Left colon (tissue), 2 donors: ENCODE measurements at regions not wholly inside any gene's neighbourhood (a gene's known extent, or its start where the extent isn't known, plus 50 kb on each side); places are given as distances from the start of the nearest gene placed in this dataset.
"Not testable (repeated sequence)": the region's sequence is repeated elsewhere in the genome, so short reads cannot be mapped to it uniquely, and the experiment has no call there.

Experiments used
- ATAC-seq: fragments of 200-7000 bp; cut with Tn5 transposase; one replicate; pipeline ENCODE4 v1.9.1; 2020; ENCODE audit warnings: mild to moderate bottlenecking, moderate library complexity
- DNase-seq, 2 donors: peaks; one replicate each; pipeline ENCODE4 v3.0.0-alpha.2; 2020
- intact Hi-C, 2 donors: fragments of 100-400 bp; cut with DNase I in 1 of 2; cut with micrococcal nuclease in 1 of 2; formaldehyde crosslinking; loops; one replicate each; pipeline versions ENCODE4 v1.11.2 to v1.14.0; 2022; cut with DNase I, micrococcal nuclease
- donor health status: DM: no; HTN: no; CAD: no.
- donor health status: DM: yes; HTN: yes; CAD: no.

DNA sequence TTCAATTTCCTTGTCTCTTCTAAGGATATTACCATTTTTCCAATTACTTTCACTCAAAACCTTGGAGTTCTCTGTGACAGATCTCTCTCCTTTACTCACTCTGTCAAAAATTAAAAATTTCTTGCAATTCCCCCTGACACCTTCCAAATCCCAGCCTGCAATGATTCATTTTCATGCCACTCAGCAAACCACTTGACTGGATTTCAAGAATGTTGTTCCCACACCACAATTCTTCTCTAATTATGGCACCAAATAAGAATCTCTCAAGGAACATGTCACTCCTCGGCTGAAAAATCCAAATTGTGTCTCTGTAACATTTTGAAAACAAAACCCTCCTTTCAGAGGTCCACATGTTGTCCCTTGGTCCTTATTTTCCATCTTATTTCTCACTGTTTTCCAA lies 438.9 kb upstream of the ZP4 start:
- ATAC-seq (no peak), DNase-seq (no peak)
- intact Hi-C loops: no loop called here

DNA sequence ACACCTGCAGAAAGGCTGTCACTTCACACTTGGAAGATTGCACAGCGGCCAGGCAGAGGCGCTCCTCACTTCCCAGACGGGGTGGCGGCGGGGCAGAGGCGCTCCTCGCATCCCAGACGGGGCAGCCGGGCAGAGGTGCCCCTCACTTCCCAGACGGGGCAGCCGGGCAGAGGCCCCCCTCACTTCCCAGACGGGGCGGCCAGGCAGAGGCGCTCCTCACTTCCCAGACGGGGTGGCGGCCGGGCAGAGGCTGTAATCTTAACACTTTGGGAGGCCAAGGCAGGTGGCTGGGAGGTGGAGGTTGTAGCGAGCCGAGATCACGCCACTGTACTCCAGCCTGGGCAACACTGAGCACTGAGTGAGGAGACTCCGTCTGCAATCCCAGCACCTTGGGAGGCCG lies 436.3 kb upstream of the ZP4 start:
- ATAC-seq, intact Hi-C loops, DNase-seq: not testable (repeated sequence)

DNA sequence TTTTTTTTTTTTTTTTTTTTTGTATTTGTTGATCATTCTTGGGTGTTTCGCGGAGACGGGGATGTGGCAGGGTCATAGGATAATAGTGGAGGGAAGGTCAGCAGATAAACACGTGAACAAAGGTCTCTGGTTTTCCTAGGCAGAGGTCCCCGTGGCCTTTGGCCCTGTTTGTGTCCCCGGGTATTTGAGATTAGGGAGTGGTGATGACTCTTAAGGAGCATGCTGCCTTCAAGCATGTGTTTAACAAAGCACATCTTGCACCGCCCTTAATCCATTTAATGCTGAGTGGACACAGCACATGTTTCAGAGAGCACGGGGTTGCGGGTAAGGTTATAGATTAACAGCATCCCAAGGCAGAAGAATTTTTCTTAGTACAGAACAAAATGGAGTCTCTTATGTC lies 435.8 kb upstream of the ZP4 start:
- DNase-seq, ATAC-seq, intact Hi-C loops: not testable (repeated sequence)

DNA sequence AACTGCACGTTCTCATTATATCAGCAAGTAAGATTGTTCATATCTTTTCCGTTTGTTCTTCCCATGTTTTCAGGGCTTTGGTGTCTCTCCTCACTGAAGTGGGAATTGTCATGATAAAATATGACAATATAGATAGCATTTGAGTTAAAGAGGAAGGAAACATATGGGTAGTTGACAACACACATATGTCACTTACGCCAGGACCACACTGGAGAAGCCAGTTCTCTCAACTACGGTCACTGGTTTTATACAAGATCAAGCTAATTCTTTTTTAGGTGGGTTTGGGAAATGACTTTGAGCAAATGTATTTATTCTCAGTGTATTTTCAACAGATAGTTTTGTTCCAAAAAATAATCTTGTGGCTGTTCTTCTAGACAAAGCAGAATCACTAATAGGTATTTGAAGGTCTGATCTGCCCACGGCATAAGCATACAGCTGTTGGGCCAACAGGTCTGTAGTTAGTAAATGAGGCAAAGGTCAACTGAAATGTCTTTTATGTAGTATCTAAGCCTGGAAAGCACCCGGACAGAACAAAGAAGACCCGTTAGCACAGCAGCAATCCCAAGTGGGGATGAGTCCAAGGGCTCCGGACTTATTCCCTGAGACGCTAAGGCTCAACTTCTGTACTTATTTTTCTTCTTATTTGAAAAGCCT lies 433.6 kb upstream of the ZP4 start:
- intact Hi-C loops: no loop called here
- no peak for DNase-seq
- no peak for ATAC-seq

DNA sequence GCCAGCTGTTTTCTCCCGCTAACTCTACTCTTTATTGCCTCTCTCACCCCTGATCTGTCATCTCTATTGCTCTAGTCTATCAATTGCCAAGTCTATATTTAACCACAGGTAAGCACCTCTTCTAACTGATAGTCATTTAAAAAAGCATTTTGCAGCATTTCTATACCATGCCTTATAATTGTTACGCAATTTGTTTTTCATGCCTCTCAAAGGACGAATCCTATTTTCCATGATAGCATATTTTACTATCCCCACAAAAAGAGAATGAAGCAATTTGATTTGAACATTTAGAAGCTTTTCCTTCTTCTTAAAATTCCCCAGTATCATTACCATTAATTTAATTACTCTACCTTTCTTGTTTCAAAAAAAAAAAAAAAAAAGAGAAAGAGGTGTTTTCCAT lies 432.8 kb upstream of the ZP4 start:
- intact Hi-C loops: no loop called here
- ATAC-seq: no peak
- DNase-seq: no peak

DNA sequence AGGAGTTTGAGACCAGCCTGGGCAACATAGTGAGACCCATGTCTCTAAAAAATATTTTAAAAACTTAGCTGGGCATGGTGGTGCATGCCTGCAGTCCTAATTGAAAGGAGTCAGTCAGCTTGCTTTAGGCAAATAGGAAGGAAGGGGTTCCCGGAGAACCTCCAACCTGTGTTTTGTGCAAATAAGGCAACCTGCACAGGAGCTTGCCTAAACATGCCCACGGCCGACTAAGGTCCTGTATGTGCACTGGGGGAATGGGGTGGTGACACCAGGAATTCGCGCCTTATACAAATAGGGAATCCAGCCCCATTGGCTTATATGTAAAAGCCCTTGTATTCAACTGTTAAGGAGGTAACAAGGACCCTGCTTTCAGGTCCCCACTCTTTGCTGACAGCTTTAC lies 429.2 kb upstream of the ZP4 start:
- DNase-seq (no peak), ATAC-seq (no peak)
- intact Hi-C loops: no loop called here

DNA sequence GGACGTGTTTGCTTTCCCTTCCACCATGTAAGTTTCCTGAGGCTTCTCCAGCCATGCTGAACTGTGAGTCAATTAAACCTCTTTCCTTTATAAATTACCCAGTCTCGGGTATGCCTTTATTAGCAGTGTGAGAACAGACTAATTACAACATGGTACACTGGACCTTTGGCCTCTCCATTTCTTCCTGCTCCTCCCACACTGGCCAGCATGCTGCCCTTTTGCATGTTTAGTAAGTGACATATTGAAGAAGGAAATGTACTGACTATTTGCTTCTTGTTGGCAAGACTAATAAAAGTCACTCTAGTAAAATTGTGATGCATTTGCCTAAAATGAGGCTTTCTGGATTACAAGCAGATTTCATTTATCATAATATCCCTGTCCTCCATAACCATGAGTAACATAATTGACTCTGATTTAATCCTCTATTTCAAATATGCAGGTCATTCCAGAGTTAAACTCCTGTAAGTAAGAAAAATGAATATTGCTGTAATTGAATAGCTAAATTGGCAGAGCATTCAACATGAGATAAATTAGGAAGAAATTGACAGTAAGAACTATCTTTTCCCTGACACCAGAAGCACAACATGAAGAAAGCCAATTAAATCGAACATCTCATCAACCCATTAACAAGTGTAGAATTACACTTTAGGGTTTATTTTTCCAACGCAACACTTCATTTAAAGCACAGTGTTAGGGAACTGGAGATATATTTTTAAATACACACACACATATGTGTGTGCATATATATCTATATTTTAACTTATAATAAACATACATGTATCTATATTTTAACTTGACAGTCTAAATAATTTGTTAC lies 427.8 kb upstream of the ZP4 start:
- no peak for ATAC-seq
- DNase-seq: no peak

DNA sequence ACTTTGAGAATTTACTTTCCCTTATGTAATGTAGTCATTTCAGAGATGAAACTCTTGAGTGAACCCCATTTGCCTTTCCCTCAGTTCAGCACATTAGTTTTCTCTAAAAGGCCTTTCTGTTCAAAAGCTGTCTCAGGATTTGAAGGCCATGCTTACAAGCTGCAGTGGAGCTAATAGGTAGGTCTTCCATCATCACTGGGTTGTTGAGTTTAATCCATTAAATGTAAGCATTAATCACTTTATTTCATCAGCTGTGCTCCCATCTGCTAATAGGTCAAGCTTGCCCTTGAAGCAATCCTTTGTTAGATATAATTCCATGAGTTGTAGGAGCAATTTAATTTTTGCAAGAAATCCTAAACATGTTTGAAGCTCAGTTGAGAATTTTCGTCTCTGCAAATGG lies 422.2 kb upstream of the ZP4 start:
- no peak for ATAC-seq
- DNase-seq: no peak
- intact Hi-C loops: no loop called here

More for the DNA sequence above, 427.8 kb upstream of the ZP4 start:
- intact Hi-C loops: no loop called here

DNA sequence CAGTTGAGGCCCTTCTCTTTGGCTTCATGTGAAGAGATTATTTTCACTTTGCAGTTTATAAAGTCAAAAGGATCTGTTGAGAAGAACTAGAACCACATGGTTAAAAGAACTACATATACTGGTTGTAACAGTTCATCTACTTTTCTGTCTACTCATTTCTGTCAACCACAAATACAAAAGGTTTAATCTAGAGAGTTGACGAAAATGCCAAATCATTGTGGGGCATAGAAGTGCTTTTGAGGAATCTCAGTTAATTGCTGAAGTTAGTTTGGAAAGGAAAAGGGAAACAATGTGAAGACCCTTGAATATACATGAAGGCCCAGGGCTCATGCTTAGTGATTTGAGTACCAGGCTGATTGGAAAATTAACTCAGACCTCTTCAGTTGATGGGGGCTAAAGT lies 415.7 kb upstream of the ZP4 start:
- intact Hi-C loops: no loop called here
- ATAC-seq: no peak
- no peak for DNase-seq

DNA sequence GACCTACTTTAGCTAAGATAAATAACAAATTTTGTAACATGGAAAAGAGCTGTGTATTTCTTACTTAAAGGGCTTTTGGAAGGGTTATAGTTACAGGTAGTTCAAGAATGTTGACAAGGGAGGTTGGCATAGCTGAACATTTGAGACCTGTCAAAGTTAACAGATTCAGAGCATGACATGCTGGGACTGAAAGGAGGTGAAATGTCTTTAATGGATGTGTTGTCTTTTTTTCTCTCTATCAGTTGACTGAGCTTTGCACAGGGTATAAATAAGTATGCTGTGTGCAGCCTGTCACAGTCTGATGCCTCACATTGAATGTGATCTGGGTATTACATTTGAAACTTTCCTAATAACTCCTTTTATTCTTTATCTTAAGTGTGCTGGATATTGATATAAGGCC lies 411.9 kb upstream of the ZP4 start:
- DNase-seq (no peak), ATAC-seq (no peak)
- intact Hi-C loops: no loop called here

DNA sequence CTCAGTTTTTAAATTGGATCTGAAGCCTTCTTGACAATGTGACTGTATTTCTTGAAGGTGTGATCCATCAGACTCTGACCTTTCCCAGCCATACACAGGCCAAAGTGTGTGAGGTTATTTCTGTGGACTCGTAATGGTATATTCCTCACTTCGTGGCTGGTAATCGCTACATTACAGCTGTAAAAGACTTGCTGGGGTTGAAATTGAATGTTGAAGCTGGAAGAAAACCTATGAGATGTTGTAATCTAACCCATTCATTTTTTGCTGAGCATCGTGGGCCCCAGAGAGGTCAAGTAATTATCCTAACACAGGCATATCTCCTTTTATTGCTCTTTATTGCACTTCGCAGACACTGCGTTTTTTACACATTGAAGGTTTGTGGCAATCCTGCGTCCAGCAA lies 405.6 kb upstream of the ZP4 start:
- intact Hi-C loops: no loop called here
- ATAC-seq (no peak), DNase-seq (no peak)

DNA sequence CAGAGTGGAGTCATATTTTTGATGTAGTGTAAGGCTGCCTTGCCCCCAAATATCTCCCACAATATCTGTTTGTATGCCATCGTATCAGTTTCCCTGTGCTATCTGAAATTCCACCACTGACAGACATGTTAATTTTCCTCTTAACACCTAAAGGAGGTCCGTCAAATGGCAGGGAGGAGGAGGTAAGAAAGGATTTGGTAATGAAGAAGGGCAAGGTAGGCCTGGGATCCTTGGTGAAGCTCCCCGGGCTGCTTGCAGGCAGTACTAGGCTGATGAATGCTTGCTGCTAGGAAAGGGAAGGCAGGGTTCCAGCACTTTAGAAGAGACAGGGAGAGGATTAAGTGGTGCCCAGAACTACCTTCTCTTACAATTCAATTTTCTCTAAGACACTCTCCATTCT lies 402.4 kb upstream of the ZP4 start:
- intact Hi-C loops: no loop called here
- no peak for ATAC-seq
- no peak for DNase-seq

DNA sequence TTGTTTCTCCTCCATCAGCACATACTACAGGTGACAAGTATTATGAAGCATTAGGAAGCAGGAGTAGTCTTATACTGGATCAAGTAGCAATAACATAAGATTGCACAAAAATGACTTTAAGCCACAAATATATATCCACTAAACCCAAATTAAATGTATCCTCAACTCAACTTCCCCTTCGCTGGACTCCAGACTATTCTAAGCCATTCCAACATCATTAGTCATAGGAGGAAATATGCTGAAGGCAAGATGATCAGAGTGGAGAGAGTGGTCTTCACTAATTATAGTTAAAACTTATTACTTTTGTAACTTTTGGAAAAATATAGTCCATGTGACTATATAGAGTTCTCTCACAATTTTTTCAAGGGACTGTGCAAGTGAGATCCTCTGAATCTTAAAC lies 390.7 kb upstream of the ZP4 start:
- no peak for ATAC-seq
- intact Hi-C loops: no loop called here
- no peak for DNase-seq

DNA sequence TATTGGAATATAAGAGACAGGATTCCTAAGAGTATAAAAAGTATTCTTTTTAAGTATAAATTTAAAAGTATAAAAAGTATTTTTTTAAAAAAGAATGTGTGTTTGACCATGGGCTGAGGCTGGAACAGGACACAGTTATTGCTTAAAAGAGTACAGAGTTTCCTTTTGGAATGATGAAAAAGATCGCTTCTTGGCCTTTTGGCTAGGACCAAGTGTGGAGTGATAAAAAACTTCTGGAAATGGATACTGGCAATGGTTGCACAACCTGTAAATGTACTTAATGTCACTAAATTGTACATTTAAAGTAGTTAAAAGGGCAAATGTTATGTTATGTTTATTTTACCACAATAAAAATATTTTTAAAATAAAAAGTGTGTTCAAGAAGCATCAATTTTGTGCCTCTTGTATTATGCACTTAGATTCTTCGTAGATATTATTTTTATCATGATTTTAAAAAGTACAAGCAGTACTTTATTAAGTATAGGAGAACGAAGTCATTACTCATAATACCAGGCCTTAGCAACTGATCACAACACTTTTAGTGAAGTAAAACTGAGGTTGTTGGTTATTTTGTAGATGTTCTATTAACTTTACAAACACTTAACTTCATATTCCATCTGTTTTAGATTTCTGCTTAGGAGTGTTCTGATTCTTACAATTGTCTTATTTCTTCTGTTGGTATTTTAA lies 389.1 kb upstream of the ZP4 start:
- DNase-seq (no peak), ATAC-seq (no peak)
- intact Hi-C loops: no loop called here

DNA sequence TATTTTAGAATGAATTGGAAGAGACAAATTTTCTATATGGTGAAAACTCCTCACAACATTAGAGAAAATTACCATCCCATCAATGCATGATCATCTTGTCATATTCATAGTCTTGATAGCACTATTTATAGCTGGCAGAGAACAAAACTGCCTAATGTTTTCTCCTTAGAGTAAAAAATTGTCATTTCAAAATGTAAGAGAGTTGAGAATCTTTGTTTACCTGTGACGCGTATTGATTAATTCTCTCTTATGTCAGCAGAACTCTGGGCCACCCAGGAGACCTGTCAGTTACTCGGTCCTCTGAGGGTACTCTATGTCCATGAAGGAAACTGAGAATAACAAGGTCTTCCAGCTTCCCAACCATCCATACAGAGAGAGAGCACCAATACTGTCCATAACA lies 381.4 kb upstream of the ZP4 start:
- no peak for DNase-seq
- intact Hi-C loops: no loop called here
- ATAC-seq: no peak

DNA sequence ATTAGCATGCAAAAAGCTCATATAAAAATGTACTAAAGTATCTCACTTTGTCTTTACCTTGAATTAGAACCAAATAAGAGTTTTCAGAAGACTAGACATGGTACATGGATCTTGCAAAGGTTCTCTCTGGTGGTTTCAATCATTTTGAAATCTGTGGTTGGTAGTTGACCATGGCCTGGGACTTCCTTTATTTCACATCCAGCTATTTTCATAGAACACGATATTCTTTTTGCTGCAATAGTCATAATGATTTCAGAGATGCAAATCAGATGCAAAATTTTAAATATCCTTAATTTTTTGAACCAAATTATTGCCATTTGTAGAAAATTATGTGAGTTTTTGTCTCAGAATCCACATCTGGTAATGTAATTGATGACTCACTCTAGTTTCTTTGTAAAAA lies 375.1 kb upstream of the ZP4 start:
- intact Hi-C loops: no loop called here
- no peak for ATAC-seq
- no peak for DNase-seq

DNA sequence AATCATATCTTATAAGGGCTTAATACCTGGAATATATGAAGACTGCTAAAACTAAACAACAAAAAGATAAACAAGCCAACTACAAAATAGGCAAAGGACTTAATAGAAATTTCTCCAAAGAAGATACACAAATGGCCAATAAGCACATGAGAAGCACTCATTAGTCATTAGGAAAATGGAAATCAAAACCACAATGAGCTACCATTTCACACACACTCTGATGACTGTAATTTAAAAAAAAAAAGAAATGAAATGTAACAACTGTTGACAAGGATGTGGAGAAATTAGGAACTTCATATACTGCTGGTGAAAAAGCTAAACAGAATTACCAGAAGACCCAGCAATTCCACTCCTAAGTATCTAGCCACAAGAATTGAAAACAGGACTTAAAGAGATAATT lies 374.2 kb upstream of the ZP4 start:
- DNase-seq: no peak
- no peak for ATAC-seq
- intact Hi-C loops: no loop called here

DNA sequence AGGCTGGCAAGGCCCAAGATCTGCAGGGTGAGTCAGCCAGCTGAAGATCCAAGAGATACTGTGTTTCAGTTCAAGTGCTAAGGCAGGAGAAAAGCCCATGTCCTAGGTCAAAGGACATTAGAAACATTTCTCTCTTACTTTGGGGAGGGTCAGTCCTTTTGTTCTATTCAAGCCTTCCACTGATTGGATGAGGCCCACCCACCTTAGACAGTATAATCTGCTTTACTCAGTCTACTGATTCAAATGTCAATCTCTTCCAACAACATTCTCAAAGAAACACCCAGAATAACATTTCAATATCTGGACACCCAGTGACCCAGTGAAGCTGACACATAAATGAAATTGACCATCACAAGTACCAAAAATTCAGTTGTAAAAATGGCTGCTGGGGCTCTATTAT lies 367.8 kb upstream of the ZP4 start:
- ATAC-seq (no peak), DNase-seq (no peak)
- intact Hi-C loops: no loop called here

DNA sequence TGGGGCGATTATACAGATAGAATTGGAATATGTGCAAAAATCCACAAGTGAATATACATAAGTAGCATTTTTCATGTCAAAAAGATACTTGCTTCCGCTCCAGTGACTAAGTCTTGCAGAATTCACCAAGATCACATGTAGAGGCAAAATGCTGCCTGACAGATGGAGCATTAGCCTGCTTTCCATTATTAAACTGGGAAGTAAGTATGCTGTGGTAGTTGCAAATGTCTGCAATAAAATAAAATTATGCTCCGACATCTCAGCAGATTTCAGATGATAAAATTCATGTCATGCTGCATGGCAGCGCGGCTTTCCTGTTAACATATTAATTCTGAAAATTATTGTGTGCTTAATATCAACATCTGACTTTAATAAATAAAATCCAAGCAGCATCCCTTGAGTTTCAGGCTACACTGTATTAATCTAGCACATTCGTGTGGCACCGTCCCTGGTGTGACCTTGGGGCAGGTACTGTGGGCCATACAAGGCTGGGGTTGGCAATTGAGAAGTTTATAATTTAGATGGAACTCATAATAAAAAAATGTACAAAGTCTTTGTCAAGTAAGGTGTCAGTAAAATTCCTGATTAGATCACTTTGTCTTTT lies 366.4 kb upstream of the ZP4 start:
- DNase-seq (no peak), ATAC-seq (no peak)
- intact Hi-C loops: no loop called here

DNA sequence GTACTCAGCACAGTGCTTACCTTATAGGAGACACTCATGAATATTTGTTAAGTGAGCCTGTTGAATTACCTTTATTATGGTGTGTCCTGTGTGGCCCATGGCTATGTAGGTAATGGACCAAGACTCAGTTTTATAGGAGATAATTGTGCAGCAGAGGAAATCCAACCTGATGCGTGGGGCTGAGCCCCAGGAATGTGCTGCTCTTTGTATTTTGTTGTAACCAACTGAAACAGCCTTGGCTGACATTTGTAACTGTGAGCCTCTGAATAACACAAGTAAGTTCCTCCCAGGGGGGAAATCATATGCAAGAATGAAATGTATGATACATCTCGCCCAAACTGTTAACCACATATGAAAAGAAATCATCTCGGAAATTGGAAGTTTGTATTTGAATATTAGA lies 364.2 kb upstream of the ZP4 start:
- no peak for ATAC-seq
- intact Hi-C loops: no loop called here
- no peak for DNase-seq
